T47D (cell line): ENCODE measurements at regions not wholly inside any gene's neighbourhood (a gene's known extent, or its start where the extent isn't known, plus 50 kb on each side); places are given as distances from the start of the nearest gene placed in this dataset.
A peak's percentile ranks its signal among the peaks of the same experiment; 100 is the strongest.

Experiments used
- DNase-seq, 2 experiments: peaks; one replicate each; pipeline versions ENCODE4 v3.0.0 to v3.0.0-alpha.2; 2011 to 2012; ENCODE audit warnings: low read depth in 1 of 2, low spot score in 1 of 2
- JUND ChIP-seq: IDR thresholded peaks from 2 replicates; pipeline ENCODE4 v1.6.1; 2012; ENCODE audit warnings: low read depth
- in situ Hi-C: cut with HindIII; loops from 2 replicates; pipeline ENCODE4 v1.10.0; 2016; ENCODE audit warnings: low sequenced_read_pairs, low pct_unique_long_range_greater_than_20kb

DNA sequence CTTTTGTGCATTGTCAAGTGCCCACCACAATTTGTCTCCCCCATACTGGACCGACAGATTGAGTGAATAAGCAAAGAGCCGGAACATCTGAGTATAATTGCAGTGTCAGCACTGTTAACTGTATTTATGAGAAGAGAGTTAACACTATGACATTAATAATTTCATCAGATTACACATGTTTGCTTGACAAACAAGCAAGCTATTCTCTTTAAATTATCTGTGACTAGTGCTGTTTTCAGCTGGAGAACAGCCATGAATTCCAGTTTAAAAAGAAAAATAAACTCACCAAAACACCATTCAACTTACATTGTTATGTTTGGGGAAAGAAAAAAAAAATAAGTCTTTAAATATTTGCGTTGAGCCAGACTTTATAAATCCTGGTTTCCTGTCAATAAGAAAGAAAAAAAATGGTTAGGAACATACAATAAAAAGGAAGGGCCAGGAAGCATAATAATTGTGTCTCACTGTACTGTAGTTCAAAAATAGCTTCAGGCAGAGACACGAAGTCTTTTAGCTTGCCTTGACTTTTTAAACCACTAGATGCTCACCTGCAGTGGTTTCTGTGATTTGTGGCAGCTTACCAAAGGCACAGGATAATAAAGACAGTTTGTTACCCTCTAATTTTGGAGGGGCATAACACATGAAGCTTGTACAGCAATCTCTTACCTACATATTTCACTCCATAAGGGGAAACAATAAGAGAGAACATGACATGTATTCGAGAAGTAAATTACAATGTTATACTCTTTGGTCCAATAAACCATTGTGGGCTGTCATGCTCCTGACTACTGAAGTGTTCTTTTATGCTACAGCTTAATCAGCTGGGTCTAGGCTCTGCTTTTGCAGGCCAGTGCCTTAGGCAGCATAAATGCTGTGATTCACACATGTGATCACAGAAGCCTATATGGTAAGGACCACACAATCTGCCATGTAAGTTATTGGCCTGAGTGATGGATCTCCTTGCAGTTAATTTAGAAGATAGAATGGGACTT, 302.0 kb upstream of the ADGRL2 start:
- no peak for TF ChIP-seq JUND
- peak in 1 of 2 experiments; percentile 19 for DNase-seq
- in situ Hi-C loops: no loop called here

DNA sequence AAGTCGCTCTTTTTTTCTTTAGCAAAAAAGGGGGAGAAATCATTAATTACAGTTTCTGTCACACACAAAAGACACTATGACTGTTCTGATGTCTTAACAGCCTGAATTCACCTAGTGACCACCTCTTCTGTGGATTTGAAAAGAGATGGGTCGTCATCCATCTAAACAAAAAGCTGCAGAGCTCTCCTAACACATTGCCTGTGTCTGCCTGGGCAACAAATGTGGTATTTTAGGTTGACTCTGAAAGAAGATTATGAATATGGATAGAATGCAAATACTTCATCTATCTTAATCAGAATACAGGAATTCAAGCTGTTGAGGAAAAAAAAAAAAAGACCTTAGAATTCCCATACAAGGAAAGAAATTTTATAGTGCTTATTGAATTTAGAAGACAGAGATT, 304.4 kb upstream of the ADGRL2 start:
- DNase-seq: no peak
- TF ChIP-seq JUND: no peak
- in situ Hi-C loops: no loop called here

DNA sequence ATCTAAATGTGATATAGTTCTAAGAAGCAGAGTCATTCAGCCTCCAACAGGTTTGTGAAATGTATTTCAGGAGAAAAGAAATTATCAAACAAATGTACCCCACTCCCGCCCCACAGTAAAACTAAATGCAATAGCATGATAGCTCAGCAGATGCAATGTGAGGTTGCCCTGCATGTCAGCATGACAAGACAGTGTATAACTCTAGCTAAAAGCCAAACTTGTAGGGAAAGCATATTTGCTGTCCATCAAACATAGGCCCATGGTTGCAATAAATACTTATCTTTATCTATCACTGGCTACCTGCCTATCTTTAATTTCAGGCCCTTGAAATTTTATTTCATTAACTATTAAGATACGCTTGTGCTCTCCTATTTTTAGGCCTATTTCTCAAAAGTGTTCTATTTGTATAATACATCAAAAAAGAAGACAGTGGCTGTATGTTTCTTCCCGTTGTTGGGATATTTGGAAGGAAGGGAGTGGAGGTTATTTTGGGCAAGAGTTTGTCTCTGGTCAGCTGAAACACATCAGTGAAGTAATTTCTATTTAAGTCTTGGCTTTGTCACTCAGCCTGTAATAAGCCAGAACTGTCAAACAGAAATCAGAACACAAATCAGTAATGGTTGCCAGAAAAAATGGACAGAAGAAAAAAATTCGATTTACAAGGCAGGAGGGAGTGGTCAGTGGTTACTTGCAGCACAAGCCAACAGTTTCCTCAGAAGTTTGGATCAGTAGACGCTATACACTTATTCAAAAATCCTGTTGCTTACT, 307.4 kb upstream of the ADGRL2 start:
- TF ChIP-seq JUND: no peak
- in situ Hi-C loops: no loop called here
- no peak for DNase-seq

DNA sequence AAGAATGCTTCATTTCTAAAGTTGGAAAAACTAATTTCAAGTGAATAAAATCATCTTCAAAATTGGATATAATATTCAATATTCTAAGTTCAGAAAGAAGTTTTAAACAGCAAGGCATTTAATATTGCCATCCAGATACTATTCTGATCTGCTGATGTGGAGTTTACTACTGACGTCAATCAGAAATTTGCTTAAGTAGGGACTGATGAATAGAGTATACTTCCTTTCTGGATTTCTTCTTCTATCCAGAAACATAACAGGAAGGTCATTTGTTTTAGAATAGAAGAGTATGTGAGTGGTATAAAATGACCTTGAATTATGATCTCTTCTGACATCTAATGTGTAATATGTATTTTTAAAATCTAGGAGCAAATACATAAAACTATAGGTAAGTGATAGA, 308.1 kb upstream of the ADGRL2 start:
- no peak for TF ChIP-seq JUND
- DNase-seq: no peak
- in situ Hi-C loops: no loop called here

DNA sequence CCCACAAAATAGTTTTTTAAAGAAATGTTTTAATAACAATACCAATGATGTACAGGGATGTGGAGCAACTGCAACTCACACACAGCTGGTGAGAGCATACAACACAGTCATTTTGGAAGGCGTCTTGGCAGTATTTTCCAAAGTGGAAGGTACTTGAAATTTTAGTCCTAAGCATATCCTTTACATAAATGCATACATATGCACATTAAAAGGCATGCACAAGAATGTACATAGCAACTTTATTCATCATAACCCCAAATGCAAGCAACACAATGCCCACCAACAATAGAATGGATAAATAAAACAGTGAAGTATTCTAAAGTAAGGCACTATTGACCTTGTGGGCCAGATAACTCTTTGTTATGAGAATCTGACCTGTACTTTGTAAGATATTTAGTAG, 310.1 kb upstream of the ADGRL2 start:
- in situ Hi-C loops: no loop called here
- TF ChIP-seq JUND: no peak
- DNase-seq: no peak

DNA sequence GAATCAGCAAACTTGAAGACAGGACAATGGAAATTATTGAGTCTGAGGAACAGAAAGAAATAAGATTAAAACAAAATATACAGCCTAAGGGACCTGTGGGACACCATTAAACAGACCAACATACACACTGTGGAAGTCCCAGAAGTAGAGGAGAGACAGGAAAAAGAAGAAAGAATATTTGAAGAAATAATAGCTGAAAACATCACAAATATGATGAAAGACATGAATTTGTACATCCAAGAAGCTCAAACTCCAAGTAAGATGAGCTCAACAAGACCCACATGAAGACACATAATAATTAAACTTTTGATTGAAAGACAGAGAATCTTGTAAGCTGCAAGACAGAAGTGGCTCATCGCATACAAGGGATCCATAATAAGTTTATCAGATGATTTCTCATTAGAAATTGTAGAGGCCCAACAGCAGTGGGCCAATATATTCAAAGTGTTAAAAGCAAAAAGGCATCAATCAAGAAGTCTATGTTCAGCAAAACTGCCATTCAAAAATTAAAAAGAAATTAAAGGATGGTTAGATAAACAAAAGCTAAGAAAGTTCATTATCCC, 311.3 kb upstream of the ADGRL2 start:
- in situ Hi-C loops: no loop called here
- TF ChIP-seq JUND: no peak
- DNase-seq: no peak

DNA sequence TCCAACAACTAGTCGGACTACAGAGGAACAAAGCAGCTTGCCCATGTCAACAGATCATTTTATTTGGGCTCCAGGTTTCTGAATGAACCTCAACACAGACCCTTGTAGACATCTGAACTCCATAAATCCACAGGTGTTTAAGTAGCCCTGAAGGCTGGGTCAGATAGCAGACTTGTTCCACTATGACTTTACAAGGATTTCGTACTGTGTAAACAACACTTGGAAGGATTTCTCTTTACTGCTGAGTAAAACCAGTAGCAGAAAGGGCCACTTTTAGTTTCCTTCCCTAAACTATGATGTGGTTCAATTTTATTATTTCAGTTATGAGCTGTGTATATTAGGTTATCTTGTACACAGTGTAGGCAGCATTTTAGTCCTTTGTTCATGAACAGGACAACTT, 316.4 kb upstream of the ADGRL2 start:
- TF ChIP-seq JUND: no peak
- peak in 1 of 2 experiments; percentile 3 for DNase-seq
- in situ Hi-C loops: no loop called here

DNA sequence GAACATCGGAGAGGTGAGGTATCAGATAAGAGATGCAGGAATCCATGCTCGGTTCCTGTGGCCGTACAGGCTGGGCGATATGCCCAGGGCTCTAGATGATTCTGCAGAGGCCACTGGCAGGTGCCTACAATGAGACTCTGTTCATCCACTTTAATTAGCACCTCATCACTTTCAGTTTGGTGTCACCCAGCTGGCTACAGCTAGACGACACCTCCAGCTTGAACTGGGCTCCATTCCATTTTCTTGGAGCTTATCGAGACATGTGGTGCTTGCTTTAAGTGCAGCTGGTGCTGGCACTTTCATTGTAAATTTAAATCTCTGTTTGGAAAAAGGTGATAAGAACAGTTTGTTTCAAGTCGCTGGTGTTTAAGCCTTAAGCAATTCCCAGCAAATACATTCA, 322.5 kb upstream of the ADGRL2 start:
- in situ Hi-C loops: no loop called here
- DNase-seq: no peak
- no peak for TF ChIP-seq JUND

DNA sequence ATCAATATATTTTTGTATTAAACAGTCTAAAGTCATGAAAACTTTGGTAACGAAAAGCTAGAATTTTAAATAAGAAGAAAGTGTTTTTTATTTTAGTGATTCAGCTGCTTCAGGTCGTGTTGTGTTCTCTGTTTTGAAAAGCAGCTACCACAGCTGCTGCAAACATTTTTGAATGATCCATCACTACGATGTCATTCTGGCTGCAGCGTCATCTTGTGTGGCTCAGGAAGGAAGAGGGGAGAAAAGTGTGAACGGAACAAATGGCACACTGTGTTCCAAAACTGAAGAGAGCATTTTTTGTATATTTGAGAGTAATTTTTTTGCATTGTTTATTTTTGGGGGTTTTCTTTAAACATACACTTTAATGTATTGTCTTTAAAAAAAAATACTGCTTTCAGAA, 323.0 kb upstream of the ADGRL2 start:
- no peak for TF ChIP-seq JUND
- in situ Hi-C loops: no loop called here
- DNase-seq: no peak

DNA sequence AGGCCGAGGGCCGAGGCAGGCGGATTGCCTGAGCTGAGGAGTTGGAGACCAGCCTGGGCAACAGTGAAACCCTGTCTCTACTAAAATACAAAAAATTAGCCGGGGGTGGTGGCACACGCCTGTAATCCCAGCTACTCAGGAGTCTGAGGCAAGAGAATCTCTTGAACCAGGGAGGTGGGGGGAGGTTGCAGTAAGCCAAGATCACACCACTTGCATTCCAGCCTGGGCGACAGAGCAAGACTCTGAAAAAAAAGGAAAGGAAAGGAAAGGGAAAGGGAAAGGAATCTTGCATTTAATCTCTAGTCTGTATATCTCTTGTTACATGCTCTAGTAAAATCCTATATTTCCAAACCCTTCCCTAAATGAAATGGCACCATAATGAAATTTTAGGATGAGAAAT, 328.3 kb upstream of the ADGRL2 start:
- in situ Hi-C loops: no loop called here
- DNase-seq: no peak
- TF ChIP-seq JUND: no peak

DNA sequence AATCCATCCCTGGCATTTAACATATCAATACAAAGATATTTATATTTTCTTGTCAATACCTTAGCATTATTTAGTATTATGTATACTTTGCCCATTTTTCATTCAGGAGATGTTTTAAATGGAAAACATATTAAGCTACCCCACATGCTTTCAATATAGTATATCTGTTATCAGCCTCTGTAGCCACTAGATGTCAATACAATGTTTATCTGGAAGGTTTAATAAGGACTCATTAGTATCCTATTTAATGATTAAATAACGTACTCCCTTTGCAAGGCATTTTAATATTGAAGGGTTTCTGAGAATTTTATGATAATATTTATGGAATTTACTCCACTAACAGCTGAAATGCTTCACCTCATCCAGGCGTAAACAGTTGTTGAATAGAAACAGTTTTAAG, 329.5 kb upstream of the ADGRL2 start:
- in situ Hi-C loops: no loop called here
- DNase-seq: no peak
- TF ChIP-seq JUND: no peak

DNA sequence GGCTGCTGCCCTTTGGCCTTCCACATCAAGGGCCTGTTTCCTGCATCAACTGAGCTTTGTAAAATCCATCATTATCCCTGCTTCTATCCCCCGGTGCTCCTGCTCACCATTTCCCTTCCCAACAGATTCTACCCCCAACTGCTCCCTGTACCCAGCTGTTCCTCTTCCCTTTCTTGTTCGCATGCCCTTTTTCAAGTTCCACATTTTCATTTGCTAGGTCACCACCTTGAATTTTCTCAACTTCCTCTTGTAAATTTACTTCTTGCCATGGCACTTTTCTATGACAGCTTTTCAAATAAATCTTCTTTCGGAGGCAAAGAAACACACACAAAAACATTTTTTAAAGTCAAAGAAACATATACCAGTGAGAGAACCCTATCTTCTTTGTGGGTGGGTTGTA, 330.5 kb upstream of the ADGRL2 start:
- no peak for TF ChIP-seq JUND
- in situ Hi-C loops: no loop called here
- no peak for DNase-seq

DNA sequence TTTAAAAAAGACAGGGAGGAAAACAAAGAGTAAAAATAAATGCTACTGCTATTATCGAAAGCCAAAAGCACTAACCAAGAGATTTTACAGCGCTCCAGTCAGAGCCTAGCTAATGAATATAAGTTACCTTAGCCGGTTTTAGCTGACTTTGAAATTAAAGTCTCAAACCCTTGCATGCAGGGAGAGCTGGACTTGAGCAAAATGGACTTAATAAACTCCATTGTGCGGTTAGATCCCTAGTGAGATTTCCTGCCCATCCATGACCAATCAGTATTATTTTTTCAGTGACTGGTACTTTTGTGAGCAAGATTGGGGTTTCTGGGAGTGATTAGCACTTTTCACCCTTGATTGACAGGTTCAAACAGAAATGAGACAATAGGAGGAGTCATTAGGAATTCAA, 333.4 kb upstream of the ADGRL2 start:
- no peak for DNase-seq
- in situ Hi-C loops: no loop called here
- TF ChIP-seq JUND: no peak
